Adipocyte (in vitro differentiated cells): ENCODE measurements at regions not wholly inside any gene's neighbourhood (a gene's known extent, or its start where the extent isn't known, plus 50 kb on each side); places are given as distances from the start of the nearest gene placed in this dataset.
"Not testable (repeated sequence)": the region's sequence is repeated elsewhere in the genome, so short reads cannot be mapped to it uniquely, and the experiment has no call there.

Experiments
- DNase-seq: peaks from one replicate; pipeline ENCODE4 v3.0.0-alpha.2; 2015; ENCODE audit warnings: low read depth
- H3K27me3 ChIP-seq: replicated peaks from 2 replicates; pipeline ENCODE4 v1.7.0; 2013; ENCODE audit warnings: mild to moderate bottlenecking, low read length, moderate library complexity; ENCODE audit not compliant: control insufficient read depth, insufficient read depth
- H3K36me3 ChIP-seq: 2 replicates; pipeline ENCODE4 v1.7.0; 2013; ENCODE audit warnings: low read length, mild to moderate bottlenecking, moderate library complexity; ENCODE audit not compliant: control insufficient read depth, insufficient read depth, severe bottlenecking
- H3K4me1 ChIP-seq: 2 replicates; pipeline ENCODE4 v1.7.0; 2013; ENCODE audit warnings: mild to moderate bottlenecking, low read length, moderate library complexity; ENCODE audit not compliant: control insufficient read depth, insufficient read depth
- H3K4me3 ChIP-seq: 2 replicates; pipeline ENCODE4 v1.7.0; 2013; ENCODE audit warnings: mild to moderate bottlenecking, low read length, moderate library complexity
- H3K9ac ChIP-seq: 2 replicates; pipeline ENCODE4 v1.7.0; 2013; ENCODE audit warnings: mild to moderate bottlenecking, low read length, moderate library complexity
- H3K9me3 ChIP-seq: 2 replicates; pipeline ENCODE4 v1.7.0; 2013; ENCODE audit warnings: mild to moderate bottlenecking, low read length, moderate library complexity; ENCODE audit not compliant: control insufficient read depth

- Histone ChIP-seq H3K36me3 (no peaks in the 10 kb centered on the region), H3K9ac (no peak overlapping the region), H3K27me3 (no peaks in the 10 kb centered on the region), H3K9me3 (no peaks in the 10 kb centered on the region), H3K4me3 (no peak overlapping the region), H3K4me1 (no peaks in the 10 kb centered on the region)
- no peak for DNase-seq
Observed at GRCh38 chr1:199591468-199591867, 436.0 kb upstream of the NR5A2 start.

- H3K4me3 ChIP-seq: no peak overlapping the region
- no peak for DNase-seq
- peaks cover 6% of the 10 kb centered on the region for H3K9me3 ChIP-seq
- H3K4me1 ChIP-seq: no peaks in the 10 kb centered on the region
- H3K36me3 ChIP-seq: no peaks in the 10 kb centered on the region
- no peaks in the 10 kb centered on the region for H3K27me3 ChIP-seq
- no peak overlapping the region for H3K9ac ChIP-seq
Observed at GRCh38 chr1:199593475-199593874, 434.0 kb upstream of the NR5A2 start.

GRCh38 chr1:199596448-199596847 lies 431.1 kb upstream of the NR5A2 start:
- not testable (repeated sequence) for H3K9ac ChIP-seq, DNase-seq, H3K27me3 ChIP-seq, H3K4me3 ChIP-seq, H3K36me3 ChIP-seq, H3K9me3 ChIP-seq, H3K4me1 ChIP-seq

- H3K4me1 ChIP-seq: no peaks in the 10 kb centered on the region
- H3K4me3 ChIP-seq: no peak overlapping the region
- no peaks in the 10 kb centered on the region for H3K36me3 ChIP-seq
- H3K9ac ChIP-seq: no peak overlapping the region
- no peaks in the 10 kb centered on the region for H3K27me3 ChIP-seq
- no peak for DNase-seq
- peaks cover 6% of the 10 kb centered on the region for H3K9me3 ChIP-seq
Observed at GRCh38 chr1:199597152-199597551, 430.4 kb upstream of the NR5A2 start.

- Histone ChIP-seq H3K27me3 (no peaks in the 10 kb centered on the region), H3K36me3 (no peaks in the 10 kb centered on the region), H3K4me3 (no peak overlapping the region), H3K9me3 (no peaks in the 10 kb centered on the region), H3K4me1 (no peaks in the 10 kb centered on the region), H3K9ac (no peak overlapping the region)
- no peak for DNase-seq
Observed at GRCh38 chr1:199608414-199608813, 419.1 kb upstream of the NR5A2 start.

- Histone ChIP-seq H3K4me1 (no peaks in the 10 kb centered on the region), H3K36me3 (no peaks in the 10 kb centered on the region), H3K9me3 (no peaks in the 10 kb centered on the region), H3K4me3 (no peak overlapping the region), H3K27me3 (peaks cover 6% of the 10 kb centered on the region), H3K9ac (no peak overlapping the region)
- DNase-seq: peak; percentile 16
Observed at GRCh38 chr1:199612976-199613774, 414.3 kb upstream of the NR5A2 start.

GRCh38 chr1:199616947-199617346 lies 410.6 kb upstream of the NR5A2 start:
- Histone ChIP-seq H3K27me3 (peaks cover 6% of the 10 kb centered on the region), H3K4me3 (no peak overlapping the region), H3K4me1 (no peaks in the 10 kb centered on the region), H3K36me3 (no peaks in the 10 kb centered on the region), H3K9ac (no peak overlapping the region), H3K9me3 (no peaks in the 10 kb centered on the region)
- peak; percentile 44 for DNase-seq

- no peak overlapping the region for H3K4me3 ChIP-seq
- no peaks in the 10 kb centered on the region for H3K9me3 ChIP-seq
- peak; percentile 33 for DNase-seq
- H3K4me1 ChIP-seq: no peaks in the 10 kb centered on the region
- H3K27me3 ChIP-seq: peaks cover 6% of the 10 kb centered on the region
- no peaks in the 10 kb centered on the region for H3K36me3 ChIP-seq
- no peak overlapping the region for H3K9ac ChIP-seq
Observed at GRCh38 chr1:199619223-199619622, 408.3 kb upstream of the NR5A2 start.

- H3K4me1 ChIP-seq, H3K27me3 ChIP-seq, H3K9me3 ChIP-seq, DNase-seq, H3K4me3 ChIP-seq, H3K9ac ChIP-seq, H3K36me3 ChIP-seq: not testable (repeated sequence)
Observed at GRCh38 chr1:199626228-199626627, 401.3 kb upstream of the NR5A2 start.

- H3K27me3 ChIP-seq: no peaks in the 10 kb centered on the region
- no peak for DNase-seq
- no peak overlapping the region for H3K4me3 ChIP-seq
- H3K9ac ChIP-seq: no peak overlapping the region
- H3K36me3 ChIP-seq: no peaks in the 10 kb centered on the region
- peaks cover 7% of the 10 kb centered on the region for H3K9me3 ChIP-seq
- no peaks in the 10 kb centered on the region for H3K4me1 ChIP-seq
Observed at GRCh38 chr1:199629624-199630023, 397.9 kb upstream of the NR5A2 start.

GRCh38 chr1:199639453-199639852 lies 388.1 kb upstream of the NR5A2 start:
- no peak for DNase-seq

GRCh38 chr1:199641531-199641930 lies 386.0 kb upstream of the NR5A2 start:
- Histone ChIP-seq H3K9me3 (no peaks in the 10 kb centered on the region), H3K36me3 (no peaks in the 10 kb centered on the region), H3K4me3 (no peak overlapping the region), H3K4me1 (no peaks in the 10 kb centered on the region), H3K9ac (no peak overlapping the region), H3K27me3 (no peaks in the 10 kb centered on the region)
- no peak for DNase-seq

More at GRCh38 chr1:199639453-199639852, 388.1 kb upstream of the NR5A2 start:
- no peak overlapping the region for H3K4me3 ChIP-seq
- no peak overlapping the region for H3K9ac ChIP-seq
- H3K9me3 ChIP-seq: peaks cover 5% of the 10 kb centered on the region
- no peaks in the 10 kb centered on the region for H3K27me3 ChIP-seq
- no peaks in the 10 kb centered on the region for H3K4me1 ChIP-seq
- no peaks in the 10 kb centered on the region for H3K36me3 ChIP-seq
